ENCODE measurements at regions not wholly inside any gene's neighbourhood (a gene's known extent, or its start where the extent isn't known, plus 50 kb on each side); places are given as distances from the start of the nearest gene placed in this dataset.

- no peak for DNase-seq (ENCODE audit: low read depth, low spot score)
Measured at GRCh38 chr11:95692526-95693260, 96.9 kb downstream of the FAM76B start.

- DNase-seq (ENCODE audit: low read depth, low spot score) = no peak
Measured at GRCh38 chr11:95690100-95690499, 99.5 kb downstream of the FAM76B start.

GRCh38 chr11:95688501-95689222, 100.9 kb downstream of the FAM76B start:
- no peak for DNase-seq (ENCODE audit: low read depth, low spot score)

- DNase-seq (ENCODE audit: low read depth, low spot score) = no peak
Measured at GRCh38 chr11:95688015-95688414, 101.6 kb downstream of the FAM76B start.

GRCh38 chr11:95686265-95686664, 103.3 kb downstream of the FAM76B start:
- DNase-seq (ENCODE audit: low read depth, low spot score) = no peak

- DNase-seq (ENCODE audit: low read depth, low spot score) = no peak
Measured at GRCh38 chr11:95684701-95685100, 104.9 kb downstream of the FAM76B start.

- DNase-seq (ENCODE audit: low read depth, low spot score) = no peak
Measured at GRCh38 chr11:95684170-95684569, 105.4 kb downstream of the FAM76B start.

- no peak for DNase-seq (ENCODE audit: low read depth, low spot score)
Measured at GRCh38 chr11:95682552-95682951, 107.0 kb downstream of the FAM76B start.

- DNase-seq (ENCODE audit: low read depth, low spot score) = no peak
Measured at GRCh38 chr11:95680169-95680929, 109.2 kb downstream of the FAM76B start.

GRCh38 chr11:95678988-95679387, 110.6 kb downstream of the FAM76B start:
- DNase-seq (ENCODE audit: low read depth, low spot score) = no peak

GRCh38 chr11:95676308-95676707, 113.3 kb downstream of the FAM76B start:
- no peak for DNase-seq (ENCODE audit: low read depth, low spot score)

- no peak for DNase-seq (ENCODE audit: low read depth, low spot score)
Measured at GRCh38 chr11:95675585-95675984, 114.0 kb downstream of the FAM76B start.

- DNase-seq (ENCODE audit: low read depth, low spot score) = no peak
Measured at GRCh38 chr11:95674657-95675358, 114.8 kb downstream of the FAM76B start.

GRCh38 chr11:95671768-95672167, 117.8 kb downstream of the FAM76B start:
- no peak for DNase-seq (ENCODE audit: low read depth, low spot score)

- no peak for DNase-seq (ENCODE audit: low read depth, low spot score)
Measured at GRCh38 chr11:95668131-95668530, 121.5 kb downstream of the FAM76B start.

GRCh38 chr11:95661162-95661561, 128.4 kb downstream of the FAM76B start:
- DNase-seq (ENCODE audit: low read depth, low spot score) = no peak

GRCh38 chr11:95660038-95660437, 129.5 kb downstream of the FAM76B start:
- DNase-seq (ENCODE audit: low read depth, low spot score) = no peak

- no peak for DNase-seq (ENCODE audit: low read depth, low spot score)
Measured at GRCh38 chr11:95659088-95659487, 130.5 kb downstream of the FAM76B start.

GRCh38 chr11:95655536-95655935, 134.0 kb downstream of the FAM76B start:
- DNase-seq (ENCODE audit: low read depth, low spot score) = no peak

GRCh38 chr11:95653680-95654079, 135.9 kb downstream of the FAM76B start:
- DNase-seq (ENCODE audit: low read depth, low spot score) = no peak

GRCh38 chr11:95653099-95653498, 136.5 kb downstream of the FAM76B start:
- DNase-seq (ENCODE audit: low read depth, low spot score) = no peak

GRCh38 chr11:95652002-95652472, 137.5 kb downstream of the FAM76B start:
- DNase-seq (ENCODE audit: low read depth, low spot score) = no peak
